ENCODE measurements at regions not wholly inside any gene's neighbourhood (a gene's known extent, or its start where the extent isn't known, plus 50 kb on each side); places are given as distances from the start of the nearest gene placed in this dataset.

- intact Hi-C loops (cut with micrococcal nuclease; ENCODE audit: unreplicated experiment): no loop called here
- no peaks in the 10 kb centered on the region for H3K36me3 ChIP-seq (ENCODE audit: low read depth)
Observed at GRCh38 chr6:87932361-87932760, 115.3 kb upstream of the SPACA1 start.

DNA sequence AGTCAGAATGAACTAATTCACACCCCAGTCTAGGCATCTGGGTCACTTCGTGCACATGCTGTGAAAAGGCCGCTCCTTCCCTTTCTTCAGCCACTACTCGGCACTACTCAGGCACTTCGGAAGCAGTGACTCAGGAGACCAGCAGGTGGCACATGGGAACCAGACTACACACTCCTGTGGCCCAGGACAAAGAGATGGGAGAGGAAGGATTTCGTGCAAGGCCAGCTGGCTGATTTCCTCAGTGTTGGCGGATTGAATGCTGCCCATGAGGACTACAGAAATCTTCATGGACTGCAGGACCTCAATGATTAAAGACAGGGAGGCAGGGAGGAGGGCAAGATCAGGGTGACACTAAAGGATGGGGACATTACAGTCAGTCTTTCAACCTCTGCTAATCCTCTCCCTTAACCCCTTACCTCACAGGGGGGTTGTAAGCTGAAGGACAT lies 117.8 kb upstream of the SPACA1 start:
- Histone ChIP-seq H3K27me3 (ENCODE audit: insufficient read depth, low read depth) (no peaks in the 10 kb centered on the region), H4K20me1 (ENCODE audit: insufficient read depth) (no peaks in the 10 kb centered on the region), H3K27ac (no peak overlapping the region), H3K4me2 (peak overlapping the region; percentile 38; the same call in 1 of the 2 replicates), H3K79me2 (ENCODE audit: low read depth) (no peaks in the 10 kb centered on the region), H3K9me2 (ENCODE audit: insufficient read depth) (no peaks in the 10 kb centered on the region), H2AFZ (no peak overlapping the region), H3F3A (ENCODE audit: insufficient read depth, low read depth) (no peaks in the 10 kb centered on the region), H3K4me3 (no peak overlapping the region), H3K4me1 (replicated peaks; ENCODE audit: insufficient read depth) (no peaks in the 10 kb centered on the region), H3K9me3 (ENCODE audit: insufficient read depth, low read depth) (no peaks in the 10 kb centered on the region), H3K36me3 (ENCODE audit: low read depth) (no peaks in the 10 kb centered on the region)
- intact Hi-C loops (cut with micrococcal nuclease; ENCODE audit: unreplicated experiment): loop anchor here (1.0 to 2.0 kb wide), 2 partner anchors 851 to 940 kb away; no protein-coding TSS in a partner anchor
- peak; percentile 42 to 62 for DNase-seq
- TF ChIP-seq EZH2 (IDR thresholded peaks at IDR 0.05; ENCODE audit: low read depth): no peak
- TF ChIP-seq CTCF (conservative IDR thresholded peaks at IDR 0.05): peak; percentile 78
- ChIA-PET POLR2A (ENCODE audit: unreplicated experiment) (no interaction called here), CTCF (interaction anchor here (0.5 kb wide), 1 partner anchor 953 kb away, joined by 25 read pairs; no protein-coding TSS in a partner anchor)
- BruUV-seq (replicated peaks): no TSS peak

More at GRCh38 chr6:87932361-87932760, 115.3 kb upstream of the SPACA1 start:
- POLR2A ChIA-PET (ENCODE audit: unreplicated experiment): no interaction called here
- Histone ChIP-seq H3K27me3 (ENCODE audit: insufficient read depth, low read depth) (no peaks in the 10 kb centered on the region), H4K20me1 (ENCODE audit: insufficient read depth) (no peaks in the 10 kb centered on the region), H3K27ac (no peak overlapping the region), H3F3A (ENCODE audit: insufficient read depth, low read depth) (no peaks in the 10 kb centered on the region), H3K9me2 (ENCODE audit: insufficient read depth) (no peaks in the 10 kb centered on the region), H3K79me2 (ENCODE audit: low read depth) (no peaks in the 10 kb centered on the region), H3K4me2 (no peak overlapping the region), H3K4me3 (no peak overlapping the region), H3K9me3 (ENCODE audit: insufficient read depth, low read depth) (no peaks in the 10 kb centered on the region), H2AFZ (no peak overlapping the region), H3K4me1 (replicated peaks; ENCODE audit: insufficient read depth) (no peaks in the 10 kb centered on the region)
- DNase-seq: no peak
- TF ChIP-seq EZH2 (IDR thresholded peaks at IDR 0.05; ENCODE audit: low read depth): no peak
- TF ChIP-seq CTCF (conservative IDR thresholded peaks at IDR 0.05): no peak
- BruUV-seq (replicated peaks): no TSS peak
- CTCF ChIA-PET: no interaction called here

DNA sequence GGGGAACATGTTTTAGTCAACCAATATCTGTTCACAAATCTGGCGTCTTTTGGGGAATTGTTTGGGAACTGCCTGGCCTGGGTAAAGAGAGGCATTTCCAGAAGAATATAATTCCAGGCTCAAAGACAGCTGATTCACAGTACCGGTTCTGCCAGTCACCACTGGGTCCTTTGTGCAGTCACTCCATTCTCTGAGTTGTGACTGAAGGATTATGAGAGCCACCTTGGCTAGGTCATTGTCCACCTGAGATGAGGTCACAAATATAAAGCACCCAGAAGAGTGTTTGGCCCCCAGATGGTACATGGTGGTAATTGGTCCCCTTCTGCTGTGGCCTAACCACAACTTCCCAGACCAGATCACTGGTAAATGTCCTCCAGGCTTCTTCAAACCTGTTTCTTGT lies 121.0 kb upstream of the SPACA1 start:
- no peaks in the 10 kb centered on the region for H3K4me1 ChIP-seq (replicated peaks; ENCODE audit: insufficient read depth)
- intact Hi-C loops (cut with micrococcal nuclease; ENCODE audit: unreplicated experiment): no loop called here
- no peaks in the 10 kb centered on the region for H3K9me2 ChIP-seq (ENCODE audit: insufficient read depth)
- H3K79me2 ChIP-seq (ENCODE audit: low read depth): no peaks in the 10 kb centered on the region
- no peaks in the 10 kb centered on the region for H3K27me3 ChIP-seq (ENCODE audit: insufficient read depth, low read depth)
- no peaks in the 10 kb centered on the region for H3K36me3 ChIP-seq (ENCODE audit: low read depth)
- H3K9me3 ChIP-seq (ENCODE audit: insufficient read depth, low read depth): no peaks in the 10 kb centered on the region
- H3K4me2 ChIP-seq: no peak overlapping the region
- ChIA-PET CTCF (no interaction called here), POLR2A (ENCODE audit: unreplicated experiment) (no interaction called here)
- DNase-seq: no peak
- no peak overlapping the region for H2AFZ ChIP-seq
- no peak overlapping the region for H3K27ac ChIP-seq
- no peak for TF ChIP-seq EZH2 (IDR thresholded peaks at IDR 0.05; ENCODE audit: low read depth)
- no peak overlapping the region for H3K4me3 ChIP-seq
- H3F3A ChIP-seq (ENCODE audit: insufficient read depth, low read depth): no peaks in the 10 kb centered on the region
- no peaks in the 10 kb centered on the region for H4K20me1 ChIP-seq (ENCODE audit: insufficient read depth)
- BruUV-seq (replicated peaks): no TSS peak

DNA sequence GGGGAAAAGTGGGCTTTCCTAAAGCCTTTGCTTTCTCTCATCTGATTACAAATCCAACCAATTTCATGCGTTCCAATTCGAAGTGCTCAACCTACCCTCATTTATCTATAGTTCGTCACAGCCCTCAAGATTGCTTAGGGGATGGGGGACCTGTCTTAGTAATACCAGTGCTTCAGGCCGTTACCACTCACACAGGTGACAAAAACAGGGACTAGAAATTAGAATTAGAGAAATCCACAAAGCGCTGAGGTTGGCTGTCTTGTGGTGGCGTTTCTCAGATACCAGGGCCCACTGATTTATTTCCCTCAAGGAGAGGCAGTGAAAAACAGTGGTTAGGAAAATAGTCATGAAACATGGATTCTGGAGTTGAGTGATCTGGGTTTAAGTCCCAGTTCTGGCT lies 121.6 kb upstream of the SPACA1 start:
- H3K36me3 ChIP-seq (ENCODE audit: low read depth): no peaks in the 10 kb centered on the region
- no peak overlapping the region for H2AFZ ChIP-seq
- no peak overlapping the region for H3K4me3 ChIP-seq
- ChIA-PET CTCF (no interaction called here), POLR2A (ENCODE audit: unreplicated experiment) (no interaction called here)
- no peaks in the 10 kb centered on the region for H3F3A ChIP-seq (ENCODE audit: insufficient read depth, low read depth)
- H4K20me1 ChIP-seq (ENCODE audit: insufficient read depth): no peaks in the 10 kb centered on the region
- DNase-seq: no peak
- H3K79me2 ChIP-seq (ENCODE audit: low read depth): no peaks in the 10 kb centered on the region
- H3K4me1 ChIP-seq (replicated peaks; ENCODE audit: insufficient read depth): no peaks in the 10 kb centered on the region
- H3K9me2 ChIP-seq (ENCODE audit: insufficient read depth): no peaks in the 10 kb centered on the region
- no peak overlapping the region for H3K4me2 ChIP-seq
- H3K9me3 ChIP-seq (ENCODE audit: insufficient read depth, low read depth): no peaks in the 10 kb centered on the region
- no peak overlapping the region for H3K27ac ChIP-seq
- intact Hi-C loops (cut with micrococcal nuclease; ENCODE audit: unreplicated experiment): no loop called here
- no TSS peak for BruUV-seq (replicated peaks)
- no peak for TF ChIP-seq EZH2 (IDR thresholded peaks at IDR 0.05; ENCODE audit: low read depth)
- no peak for TF ChIP-seq CTCF (conservative IDR thresholded peaks at IDR 0.05)
- H3K27me3 ChIP-seq (ENCODE audit: insufficient read depth, low read depth): no peaks in the 10 kb centered on the region
